SK-N-SH (cell line): ENCODE measurements at regions not wholly inside any gene's neighbourhood (a gene's known extent, or its start where the extent isn't known, plus 50 kb on each side); places are given as distances from the start of the nearest gene placed in this dataset.

Experiments
- CTCF ChIA-PET: fragments of 300-600, 350-600 bp; formaldehyde crosslinking; extraction: SDS; loops from one replicate; lab custom pipeline; 2021; lab: Yijun Ruan, JAX
- POLR2A ChIA-PET: fragments of 350-600 bp; sonication (Branson Sonifier 250); formaldehyde crosslinking; extraction: SDS; loops from one replicate; lab custom pipeline; 2020; ENCODE audit warnings: antibody characterized with exemption, inconsistent platforms; lab: Yijun Ruan, JAX
- DNase-seq: peaks from one replicate; pipeline ENCODE4 v3.0.0; 2012
- H2AFZ ChIP-seq: fragments of 200-600 bp; sonication (generic); 2 replicates; pipeline ENCODE4 v1.8.1; 2016; ENCODE audit warnings: antibody characterized with exemption, mild to moderate bottlenecking, low read depth
- H3F3A ChIP-seq: fragments of 200-600 bp; sonication (generic); replicated peaks from 2 replicates; pipeline ENCODE3; 2016; ENCODE audit warnings: antibody characterized with exemption, mild to moderate bottlenecking; ENCODE audit not compliant: insufficient read depth
- H3K27ac ChIP-seq, 2 experiments: fragments of 200-500 bp in 1 of 2; fragments of 200-600 bp in 1 of 2; sonication (Bioruptor generic) in 1 of 2; sonication (generic), shearing (Covaris generic) in 1 of 2; 2 replicates each; pipeline versions ENCODE4 v1.5.1 to v1.6.1; 2014 to 2016; ENCODE audit warnings: low read depth in 2 of 2, inconsistent platforms in 1 of 2, low read length in 1 of 2, mild to moderate bottlenecking in 1 of 2, mixed read lengths in 1 of 2
- H3K27me3 ChIP-seq: fragments of 200-600 bp; sonication (generic), shearing (Covaris generic); 2 replicates; pipeline ENCODE4 v1.6.1; 2016; ENCODE audit warnings: mixed run types; ENCODE audit not compliant: insufficient read depth
- H3K36me3 ChIP-seq, 2 experiments: fragments of 200-500 bp in 1 of 2; fragments of 200-600 bp in 1 of 2; sonication (Bioruptor generic) in 1 of 2; sonication (generic) in 1 of 2; replicated peaks in 1 of 2; 2 replicates each; pipeline versions ENCODE3 to v1.5.1; 2014 to 2016; ENCODE audit warnings: low read length in 1 of 2, mild to moderate bottlenecking in 1 of 2; ENCODE audit not compliant: insufficient read depth in 2 of 2, control insufficient read depth in 1 of 2
- H3K4me1 ChIP-seq, 2 experiments: fragments of 200-500 bp in 1 of 2; fragments of 200-600 bp in 1 of 2; sonication (Bioruptor generic) in 1 of 2; sonication (generic), shearing (Covaris generic) in 1 of 2; 2 replicates each; pipeline versions ENCODE4 v1.5.1 to v1.6.1; 2014 to 2016; ENCODE audit warnings: low read depth in 1 of 2, low read length in 1 of 2, mixed run types in 1 of 2; ENCODE audit not compliant: insufficient read depth in 2 of 2, control insufficient read depth in 1 of 2
- H3K4me2 ChIP-seq: fragments of 200-600 bp; sonication (generic), shearing (Covaris generic); 2 replicates; pipeline ENCODE4 v1.6.1; 2017; ENCODE audit warnings: mixed run types
- H3K4me3 ChIP-seq, 2 experiments: fragments of 200-500 bp in 1 of 2; fragments of 200-600 bp in 1 of 2; sonication (Bioruptor generic) in 1 of 2; sonication (generic), shearing (Covaris generic) in 1 of 2; 2 replicates each; pipeline versions ENCODE4 v1.5.1 to v1.8.1; 2014 to 2016; ENCODE audit warnings: low read depth in 2 of 2, inconsistent platforms in 1 of 2, low read length in 1 of 2, mild to moderate bottlenecking in 1 of 2, mixed read lengths in 1 of 2, moderate library complexity in 1 of 2
- H3K79me2 ChIP-seq: fragments of 200-600 bp; sonication (generic); 2 replicates; pipeline ENCODE4 v1.8.1; 2017; ENCODE audit warnings: mild to moderate bottlenecking; ENCODE audit not compliant: insufficient read depth
- H3K9ac ChIP-seq: fragments of 200-600 bp; sonication (generic); 2 replicates; pipeline ENCODE4 v1.6.1; 2017; ENCODE audit warnings: mixed run types
- H3K9me2 ChIP-seq: fragments of 200-600 bp; sonication (generic); 2 replicates; pipeline ENCODE4 v1.6.1; 2017; ENCODE audit warnings: mixed run types
- H3K9me3 ChIP-seq: fragments of 200-600 bp; sonication (generic); 2 replicates; pipeline ENCODE4 v1.6.1; 2017; ENCODE audit warnings: mixed run types, mild to moderate bottlenecking, moderate library complexity
- H4K20me1 ChIP-seq: fragments of 200-600 bp; sonication (generic); 2 replicates; pipeline ENCODE4 v1.6.1; 2017; ENCODE audit warnings: mild to moderate bottlenecking, mixed run types; ENCODE audit not compliant: insufficient read depth
- CHD2 ChIP-seq: fragments of 150-350 bp; IDR thresholded peaks from 2 replicates; pipeline ENCODE4 v1.6.1; 2018; ENCODE audit warnings: low read length; ENCODE audit not compliant: partially characterized antibody
- ELF1 ChIP-seq: IDR thresholded peaks from 2 replicates; pipeline ENCODE4 v1.4.0; 2012
- FOXJ3 ChIP-seq: sonication (generic); formaldehyde crosslinking; IDR thresholded peaks from 2 replicates; pipeline ENCODE4 v1.5.1; 2020; ENCODE audit warnings: mild to moderate bottlenecking, missing genetic modification reagents
- IRF3 ChIP-seq: fragments of 150-350 bp; IDR thresholded peaks from 2 replicates; pipeline ENCODE4 v1.6.1; 2016; ENCODE audit warnings: mild to moderate bottlenecking, low read depth, low read length
- JUND ChIP-seq: IDR thresholded peaks from 2 replicates; pipeline ENCODE4 v1.4.0; 2012
- MAX ChIP-seq: IDR thresholded peaks from 2 replicates; pipeline ENCODE4 v1.4.0; 2012; ENCODE audit warnings: low read depth
- MEF2A ChIP-seq: IDR thresholded peaks from 2 replicates; pipeline ENCODE4 v1.4.0; 2012; ENCODE audit warnings: low read depth, borderline replicate concordance
- MXI1 ChIP-seq: IDR thresholded peaks from 2 replicates; pipeline ENCODE4 v1.6.1; 2012; ENCODE audit warnings: mild to moderate bottlenecking, low read depth, low read length, improper control_type of control experiment
- NFIC ChIP-seq: IDR thresholded peaks from 2 replicates; pipeline ENCODE4 v1.4.0; 2012; ENCODE audit warnings: borderline replicate concordance
- NRF1 ChIP-seq: IDR thresholded peaks from 2 replicates; pipeline ENCODE4 v1.6.1; 2012; ENCODE audit warnings: low read depth, mild to moderate bottlenecking, low read length
- RAD21 ChIP-seq: IDR thresholded peaks from 2 replicates; pipeline ENCODE4 v1.6.1; 2012; ENCODE audit warnings: mild to moderate bottlenecking, low read length
- RCOR1 ChIP-seq: fragments of 150-350 bp; IDR thresholded peaks from 2 replicates; pipeline ENCODE4 v1.6.1; 2017; ENCODE audit warnings: antibody characterized with exemption, low read length
- SIN3A ChIP-seq: IDR thresholded peaks from 2 replicates; pipeline ENCODE4 v1.6.1; 2012; ENCODE audit warnings: low read depth, mild to moderate bottlenecking, low read length, moderate library complexity, borderline replicate concordance
- SMC3 ChIP-seq: IDR thresholded peaks from 2 replicates; pipeline ENCODE4 v1.6.1; 2012; ENCODE audit warnings: low read depth, low read length, improper control_type of control experiment
- TCF12 ChIP-seq: IDR thresholded peaks from 2 replicates; pipeline ENCODE4 v1.4.0; 2012
- USF1 ChIP-seq: IDR thresholded peaks from 2 replicates; pipeline ENCODE4 v1.4.0; 2012; ENCODE audit warnings: low read depth, borderline replicate concordance
- YY1 ChIP-seq: IDR thresholded peaks from 2 replicates; pipeline ENCODE4 v1.4.0; 2012; ENCODE audit warnings: low read depth, mild to moderate bottlenecking
- whole genome bisulfite sequencing: methylation state at CpG from one replicate; pipeline ENCODE4 v1.1.6; 2017; ENCODE audit warnings: low lambda C conversion rate; 5-methylcytosine and 5-hydroxymethylcytosine counted together
- TF ChIP-seq, protein P1 (sequence below): fragments of 150-350 bp; IDR thresholded peaks from 2 replicates; pipeline ENCODE4 v1.6.1; 2017; ENCODE audit warnings: antibody characterized with exemption, low read length, low read depth, borderline replicate concordance
- TF ChIP-seq, protein P2 (sequence below): IDR thresholded peaks from 2 replicates; pipeline ENCODE4; 2012
- TF ChIP-seq, protein P3 (sequence below): IDR thresholded peaks from 2 replicates; pipeline ENCODE4 v1.6.1; 2012; ENCODE audit warnings: mild to moderate bottlenecking, low read depth, low read length, moderate library complexity

DNA sequence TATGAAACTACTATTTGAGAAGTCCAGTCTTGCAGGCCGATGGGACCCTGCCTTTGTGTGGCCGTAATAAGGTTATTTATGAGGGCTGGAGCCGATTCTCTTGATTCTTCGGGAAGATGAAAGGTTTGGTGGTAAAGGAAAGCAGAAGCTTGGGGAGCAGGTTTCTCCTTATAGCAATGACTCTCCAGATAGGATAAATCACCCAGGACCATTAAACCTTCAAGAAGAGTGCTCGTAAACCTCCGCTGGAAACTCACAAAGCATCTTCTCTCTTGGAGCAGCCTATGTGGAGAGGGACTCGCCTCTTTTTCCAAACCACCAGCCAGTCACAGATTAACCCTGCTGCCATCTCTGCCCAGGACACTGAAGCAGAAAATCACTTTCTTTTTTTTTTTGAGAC, 69.6 kb upstream of the SALL4 start:
- no peaks in the 10 kb centered on the region for H3K9me2 ChIP-seq
- H3K4me2 ChIP-seq = no peak overlapping the region
- no peaks in the 10 kb centered on the region for H3K27me3 ChIP-seq
- no peaks in the 10 kb centered on the region for H3K4me1 ChIP-seq
- no peaks in the 10 kb centered on the region for H3K36me3 ChIP-seq
- no peak overlapping the region for H3K9ac ChIP-seq
- 90% methylated on average over 7 of the region's 7 CpGs for WGBS
- no peaks in the 10 kb centered on the region for H4K20me1 ChIP-seq
- DNase-seq = no peak
- H3K9me3 ChIP-seq = no peaks in the 10 kb centered on the region
- no peaks in the 10 kb centered on the region for H3K79me2 ChIP-seq
- no peak overlapping the region for H3K4me3 ChIP-seq
- no peaks in the 10 kb centered on the region for H3F3A ChIP-seq
- no peak overlapping the region for H2AFZ ChIP-seq
- ChIA-PET POLR2A (no interaction called here), CTCF (no interaction called here)
- no peak for TF ChIP-seq MAX
- TF ChIP-seq FOXJ3 (CRISPR knock-in tag) = no peak
- TF ChIP-seq, protein P1, sequence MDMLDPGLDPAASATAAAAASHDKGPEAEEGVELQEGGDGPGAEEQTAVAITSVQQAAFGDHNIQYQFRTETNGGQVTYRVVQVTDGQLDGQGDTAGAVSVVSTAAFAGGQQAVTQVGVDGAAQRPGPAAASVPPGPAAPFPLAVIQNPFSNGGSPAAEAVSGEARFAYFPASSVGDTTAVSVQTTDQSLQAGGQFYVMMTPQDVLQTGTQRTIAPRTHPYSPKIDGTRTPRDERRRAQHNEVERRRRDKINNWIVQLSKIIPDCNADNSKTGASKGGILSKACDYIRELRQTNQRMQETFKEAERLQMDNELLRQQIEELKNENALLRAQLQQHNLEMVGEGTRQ = no peak
- no peak for TF ChIP-seq YY1
- TF ChIP-seq ELF1 = no peak
- TF ChIP-seq USF1 = no peak
- no peak for TF ChIP-seq JUND
- TF ChIP-seq NRF1 = no peak
- no peak for TF ChIP-seq TCF12
- no peak for TF ChIP-seq CHD2
- no peak for TF ChIP-seq RAD21
- TF ChIP-seq, protein P2, sequence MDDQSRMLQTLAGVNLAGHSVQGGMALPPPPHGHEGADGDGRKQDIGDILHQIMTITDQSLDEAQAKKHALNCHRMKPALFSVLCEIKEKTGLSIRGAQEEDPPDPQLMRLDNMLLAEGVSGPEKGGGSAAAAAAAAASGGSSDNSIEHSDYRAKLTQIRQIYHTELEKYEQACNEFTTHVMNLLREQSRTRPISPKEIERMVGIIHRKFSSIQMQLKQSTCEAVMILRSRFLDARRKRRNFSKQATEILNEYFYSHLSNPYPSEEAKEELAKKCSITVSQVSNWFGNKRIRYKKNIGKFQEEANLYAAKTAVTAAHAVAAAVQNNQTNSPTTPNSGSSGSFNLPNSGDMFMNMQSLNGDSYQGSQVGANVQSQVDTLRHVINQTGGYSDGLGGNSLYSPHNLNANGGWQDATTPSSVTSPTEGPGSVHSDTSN = no peak
- no peak for TF ChIP-seq IRF3
- TF ChIP-seq NFIC = no peak
- TF ChIP-seq SIN3A = no peak
- TF ChIP-seq, protein P3, sequence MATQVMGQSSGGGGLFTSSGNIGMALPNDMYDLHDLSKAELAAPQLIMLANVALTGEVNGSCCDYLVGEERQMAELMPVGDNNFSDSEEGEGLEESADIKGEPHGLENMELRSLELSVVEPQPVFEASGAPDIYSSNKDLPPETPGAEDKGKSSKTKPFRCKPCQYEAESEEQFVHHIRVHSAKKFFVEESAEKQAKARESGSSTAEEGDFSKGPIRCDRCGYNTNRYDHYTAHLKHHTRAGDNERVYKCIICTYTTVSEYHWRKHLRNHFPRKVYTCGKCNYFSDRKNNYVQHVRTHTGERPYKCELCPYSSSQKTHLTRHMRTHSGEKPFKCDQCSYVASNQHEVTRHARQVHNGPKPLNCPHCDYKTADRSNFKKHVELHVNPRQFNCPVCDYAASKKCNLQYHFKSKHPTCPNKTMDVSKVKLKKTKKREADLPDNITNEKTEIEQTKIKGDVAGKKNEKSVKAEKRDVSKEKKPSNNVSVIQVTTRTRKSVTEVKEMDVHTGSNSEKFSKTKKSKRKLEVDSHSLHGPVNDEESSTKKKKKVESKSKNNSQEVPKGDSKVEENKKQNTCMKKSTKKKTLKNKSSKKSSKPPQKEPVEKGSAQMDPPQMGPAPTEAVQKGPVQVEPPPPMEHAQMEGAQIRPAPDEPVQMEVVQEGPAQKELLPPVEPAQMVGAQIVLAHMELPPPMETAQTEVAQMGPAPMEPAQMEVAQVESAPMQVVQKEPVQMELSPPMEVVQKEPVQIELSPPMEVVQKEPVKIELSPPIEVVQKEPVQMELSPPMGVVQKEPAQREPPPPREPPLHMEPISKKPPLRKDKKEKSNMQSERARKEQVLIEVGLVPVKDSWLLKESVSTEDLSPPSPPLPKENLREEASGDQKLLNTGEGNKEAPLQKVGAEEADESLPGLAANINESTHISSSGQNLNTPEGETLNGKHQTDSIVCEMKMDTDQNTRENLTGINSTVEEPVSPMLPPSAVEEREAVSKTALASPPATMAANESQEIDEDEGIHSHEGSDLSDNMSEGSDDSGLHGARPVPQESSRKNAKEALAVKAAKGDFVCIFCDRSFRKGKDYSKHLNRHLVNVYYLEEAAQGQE = no peak
- no peak for TF ChIP-seq MEF2A
- TF ChIP-seq RCOR1 = no peak
- TF ChIP-seq SMC3 = no peak
- TF ChIP-seq MXI1 = no peak
- no peak overlapping the region for H3K27ac ChIP-seq
